Activated CD4-positive, alpha-beta T cell treated with anti-CD3 and anti-CD28 coated beads for 36 hours (primary cell): ENCODE measurements at regions not wholly inside any gene's neighbourhood (a gene's known extent, or its start where the extent isn't known, plus 50 kb on each side); places are given as distances from the start of the nearest gene placed in this dataset.

Experiments used
- ATAC-seq: fragments of 200-7000 bp; cut with Tn5 transposase; one replicate; pipeline ENCODE4 v1.10.0; 2021; ENCODE audit warnings: mild to moderate bottlenecking, moderate library complexity
- CTCF ChIA-PET: fragments of 350-600 bp; sonication (Branson Sonifier 250); formaldehyde crosslinking; loops from one replicate; lab custom pipeline; 2021; ENCODE audit warnings: antibody characterized with exemption; lab: Charles Lee
- POLR2A ChIA-PET: fragments of 350-600 bp; sonication (Branson Sonifier 250); formaldehyde crosslinking; loops from one replicate; lab custom pipeline; 2021; ENCODE audit warnings: antibody characterized with exemption, inconsistent platforms; lab: Charles Lee
- DNase-seq: peaks from one replicate; pipeline ENCODE4 v3.0.0-alpha.2; 2020
- H3K27ac Mint-ChIP-seq: one replicate; pipeline ENCODE4 v1.8.0; 2021; ENCODE audit warnings: mixed read lengths
- H3K27me3 Mint-ChIP-seq: one replicate; pipeline ENCODE4 v1.8.0; 2021; ENCODE audit warnings: mixed read lengths
- H3K36me3 Mint-ChIP-seq: one replicate; pipeline ENCODE4 v1.8.0; 2021; ENCODE audit warnings: low read depth, mixed read lengths
- H3K4me1 Mint-ChIP-seq: one replicate; pipeline ENCODE4 v1.8.0; 2021; ENCODE audit warnings: mixed read lengths
- H3K4me3 Mint-ChIP-seq: one replicate; pipeline ENCODE4 v1.8.0; 2021; ENCODE audit warnings: mild to moderate bottlenecking, moderate library complexity, mixed read lengths
- H3K9me3 Mint-ChIP-seq: one replicate; pipeline ENCODE4 v1.8.0; 2021; ENCODE audit warnings: low read depth, mixed read lengths
- intact Hi-C, 2 experiments: fragments of 100-400 bp; cut with DNase I in 1 of 2; cut with micrococcal nuclease in 1 of 2; formaldehyde crosslinking; loops; one replicate each; pipeline versions ENCODE4 v1.14.2 to v1.15.1; 2022 to 2024; cut with DNase I, micrococcal nuclease

- DNase-seq (no peak), ATAC-seq (no peak)
- Mint-ChIP-seq H3K27me3 (peaks cover 10% of the 10 kb centered on the region), H3K4me3 (no peak overlapping the region), H3K9me3 (no peaks in the 10 kb centered on the region), H3K4me1 (no peaks in the 10 kb centered on the region), H3K36me3 (no peaks in the 10 kb centered on the region), H3K27ac (no peak overlapping the region)
- CTCF ChIA-PET = interaction anchor here (0.5 kb wide), 1 partner anchor 189 kb away, joined by 3 read pairs; no protein-coding TSS in a partner anchor
- POLR2A ChIA-PET = no interaction called here
- intact Hi-C loops = no loop called here
These were observed 209.7 kb upstream of the SIX2 start for GRCh38 chr2:45218931-45219339.

GRCh38 chr2:45218297-45218696 lies 209.0 kb upstream of the SIX2 start:
- peaks cover 8% of the 10 kb centered on the region for H3K27me3 Mint-ChIP-seq

GRCh38 chr2:45216118-45216517 lies 206.9 kb upstream of the SIX2 start:
- Mint-ChIP-seq H3K9me3 (no peaks in the 10 kb centered on the region), H3K36me3 (no peaks in the 10 kb centered on the region), H3K27ac (no peak overlapping the region), H3K4me3 (no peak overlapping the region), H3K4me1 (no peaks in the 10 kb centered on the region), H3K27me3 (peaks cover 9% of the 10 kb centered on the region)
- intact Hi-C loops = no loop called here
- DNase-seq = no peak
- ATAC-seq = no peak
- ChIA-PET POLR2A (no interaction called here), CTCF (no interaction called here)

More at GRCh38 chr2:45218297-45218696, 209.0 kb upstream of the SIX2 start:
- H3K4me1 Mint-ChIP-seq = no peaks in the 10 kb centered on the region
- no peak overlapping the region for H3K4me3 Mint-ChIP-seq
- DNase-seq (no peak), ATAC-seq (no peak)
- POLR2A ChIA-PET = no interaction called here
- intact Hi-C loops = no loop called here
- no peaks in the 10 kb centered on the region for H3K9me3 Mint-ChIP-seq
- no peak overlapping the region for H3K27ac Mint-ChIP-seq
- no peaks in the 10 kb centered on the region for H3K36me3 Mint-ChIP-seq
- CTCF ChIA-PET = no interaction called here

- ChIA-PET CTCF (no interaction called here), POLR2A (no interaction called here)
- H3K4me1 Mint-ChIP-seq = no peaks in the 10 kb centered on the region
- DNase-seq (no peak), ATAC-seq (no peak)
- peaks cover 6% of the 10 kb centered on the region for H3K27me3 Mint-ChIP-seq
- no peak overlapping the region for H3K4me3 Mint-ChIP-seq
- no peaks in the 10 kb centered on the region for H3K9me3 Mint-ChIP-seq
- no peak overlapping the region for H3K27ac Mint-ChIP-seq
- H3K36me3 Mint-ChIP-seq = no peaks in the 10 kb centered on the region
- intact Hi-C loops = no loop called here
These were observed 205.3 kb upstream of the SIX2 start for GRCh38 chr2:45214550-45214949.

- ATAC-seq (no peak), DNase-seq (no peak)
- CTCF ChIA-PET = interaction anchor here (0.6 kb wide), 1 partner anchor 940 kb away, joined by 4 read pairs; no protein-coding TSS in a partner anchor
- H3K9me3 Mint-ChIP-seq = no peaks in the 10 kb centered on the region
- no peaks in the 10 kb centered on the region for H3K4me1 Mint-ChIP-seq
- no peaks in the 10 kb centered on the region for H3K36me3 Mint-ChIP-seq
- no peak overlapping the region for H3K4me3 Mint-ChIP-seq
- intact Hi-C loops = no loop called here
- no peak overlapping the region for H3K27ac Mint-ChIP-seq
- peaks cover 6% of the 10 kb centered on the region for H3K27me3 Mint-ChIP-seq
- POLR2A ChIA-PET = no interaction called here
These were observed 203.8 kb upstream of the SIX2 start for GRCh38 chr2:45212953-45213635.

- intact Hi-C loops = no loop called here
- Mint-ChIP-seq H3K27ac (no peak overlapping the region), H3K4me1 (no peaks in the 10 kb centered on the region), H3K27me3 (peaks cover 7% of the 10 kb centered on the region), H3K9me3 (no peaks in the 10 kb centered on the region), H3K36me3 (no peaks in the 10 kb centered on the region), H3K4me3 (no peak overlapping the region)
- DNase-seq (no peak), ATAC-seq (no peak)
- ChIA-PET POLR2A (interaction anchor here (0.6 kb wide), 1 partner anchor 696 kb away, joined by 4 read pairs; no protein-coding TSS in a partner anchor), CTCF (no interaction called here)
These were observed 202.4 kb upstream of the SIX2 start for GRCh38 chr2:45211636-45212035.

- intact Hi-C loops = no loop called here
- Mint-ChIP-seq H3K36me3 (no peaks in the 10 kb centered on the region), H3K9me3 (no peaks in the 10 kb centered on the region), H3K27ac (no peak overlapping the region), H3K4me1 (no peaks in the 10 kb centered on the region), H3K27me3 (peaks cover 7% of the 10 kb centered on the region), H3K4me3 (no peak overlapping the region)
- POLR2A ChIA-PET = interaction anchor here (0.6 kb wide), 1 partner anchor 695 kb away, joined by 4 read pairs; no protein-coding TSS in a partner anchor
- DNase-seq = no peak
- ATAC-seq = no peak
- CTCF ChIA-PET = no interaction called here
These were observed 201.4 kb upstream of the SIX2 start for GRCh38 chr2:45210462-45211195.

GRCh38 chr2:45209875-45210274 lies 200.6 kb upstream of the SIX2 start:
- Mint-ChIP-seq H3K36me3 (no peaks in the 10 kb centered on the region), H3K27me3 (peaks cover 7% of the 10 kb centered on the region), H3K9me3 (no peaks in the 10 kb centered on the region), H3K4me1 (no peaks in the 10 kb centered on the region), H3K4me3 (no peak overlapping the region), H3K27ac (no peak overlapping the region)
- ChIA-PET POLR2A (no interaction called here), CTCF (no interaction called here)
- DNase-seq (no peak), ATAC-seq (no peak)
- intact Hi-C loops = no loop called here

- ChIA-PET CTCF (no interaction called here), POLR2A (no interaction called here)
- intact Hi-C loops = no loop called here
- ATAC-seq (no peak), DNase-seq (no peak)
- H3K27ac Mint-ChIP-seq = no peak overlapping the region
- H3K4me3 Mint-ChIP-seq = no peak overlapping the region
- H3K4me1 Mint-ChIP-seq = no peaks in the 10 kb centered on the region
- peaks cover 7% of the 10 kb centered on the region for H3K27me3 Mint-ChIP-seq
- H3K36me3 Mint-ChIP-seq = no peaks in the 10 kb centered on the region
- H3K9me3 Mint-ChIP-seq = no peaks in the 10 kb centered on the region
These were observed 200.1 kb upstream of the SIX2 start for GRCh38 chr2:45209302-45209701.

GRCh38 chr2:45207101-45207500 lies 197.8 kb upstream of the SIX2 start:
- ChIA-PET CTCF (no interaction called here), POLR2A (no interaction called here)
- no peak for ATAC-seq
- Mint-ChIP-seq H3K4me1 (no peaks in the 10 kb centered on the region), H3K4me3 (no peak overlapping the region), H3K9me3 (peaks cover 2% of the 10 kb centered on the region), H3K27me3 (peaks cover 3% of the 10 kb centered on the region), H3K27ac (no peak overlapping the region), H3K36me3 (no peaks in the 10 kb centered on the region)
- intact Hi-C loops = no loop called here
- no peak for DNase-seq

GRCh38 chr2:45205985-45206384 lies 196.7 kb upstream of the SIX2 start:
- intact Hi-C loops = no loop called here
- no peak for ATAC-seq
- DNase-seq = no peak
- Mint-ChIP-seq H3K27me3 (peaks cover 3% of the 10 kb centered on the region), H3K4me1 (no peaks in the 10 kb centered on the region), H3K36me3 (no peaks in the 10 kb centered on the region), H3K27ac (no peak overlapping the region), H3K9me3 (peaks cover 2% of the 10 kb centered on the region), H3K4me3 (no peak overlapping the region)
- CTCF ChIA-PET = no interaction called here
- POLR2A ChIA-PET = no interaction called here

GRCh38 chr2:45205480-45205879 lies 196.2 kb upstream of the SIX2 start:
- H3K36me3 Mint-ChIP-seq = no peaks in the 10 kb centered on the region
- no peak overlapping the region for H3K27ac Mint-ChIP-seq
- H3K4me3 Mint-ChIP-seq = no peak overlapping the region
- H3K9me3 Mint-ChIP-seq = peaks cover 2% of the 10 kb centered on the region
- DNase-seq (no peak), ATAC-seq (no peak)
- H3K4me1 Mint-ChIP-seq = no peaks in the 10 kb centered on the region
- ChIA-PET POLR2A (no interaction called here), CTCF (no interaction called here)
- peaks cover 3% of the 10 kb centered on the region for H3K27me3 Mint-ChIP-seq
- intact Hi-C loops = no loop called here
